HG03565 (cell line): ENCODE measurements at regions not wholly inside any gene's neighbourhood (a gene's known extent, or its start where the extent isn't known, plus 50 kb on each side); places are given as distances from the start of the nearest gene placed in this dataset.

ENCODE experiments used
- ATAC-seq: cut with Tn5 transposase; IDR thresholded peaks from one replicate; pipeline ENCODE4 v1.9.1; 2021; ENCODE audit warnings: mild to moderate bottlenecking, moderate library complexity; ENCODE audit not compliant: unreplicated experiment

GRCh38 chr3:111339017-111339416 is 203.0 kb upstream of the CD96 start:
- no peak for ATAC-seq

GRCh38 chr3:111351334-111351733 is 190.7 kb upstream of the CD96 start:
- no peak for ATAC-seq

- ATAC-seq = no peak
These were observed 189.4 kb upstream of the CD96 start for GRCh38 chr3:111352585-111352984.

GRCh38 chr3:111359261-111360030 is 182.6 kb upstream of the CD96 start:
- ATAC-seq = no peak

GRCh38 chr3:111362381-111363009 is 179.5 kb upstream of the CD96 start:
- no peak for ATAC-seq

GRCh38 chr3:111366515-111366914 is 175.5 kb upstream of the CD96 start:
- ATAC-seq = no peak

- ATAC-seq = no peak
These were observed 173.9 kb upstream of the CD96 start for GRCh38 chr3:111368056-111368455.

- no peak for ATAC-seq
These were observed 172.0 kb upstream of the CD96 start for GRCh38 chr3:111369958-111370357.

- no peak for ATAC-seq
These were observed 168.8 kb upstream of the CD96 start for GRCh38 chr3:111373239-111373638.

- no peak for ATAC-seq
These were observed 168.1 kb upstream of the CD96 start for GRCh38 chr3:111373861-111374260.

GRCh38 chr3:111385971-111386495 is 156.0 kb upstream of the CD96 start:
- no peak for ATAC-seq

- ATAC-seq = no peak
These were observed 149.1 kb upstream of the CD96 start for GRCh38 chr3:111392894-111393398.

- no peak for ATAC-seq
These were observed 129.3 kb upstream of the CD96 start for GRCh38 chr3:111412656-111413055.

GRCh38 chr3:111414531-111414930 is 127.5 kb upstream of the CD96 start:
- ATAC-seq = no peak

GRCh38 chr3:111415018-111415417 is 127.0 kb upstream of the CD96 start:
- ATAC-seq = no peak

GRCh38 chr3:111418391-111418790 is 123.6 kb upstream of the CD96 start:
- no peak for ATAC-seq

- no peak for ATAC-seq
These were observed 113.7 kb upstream of the CD96 start for GRCh38 chr3:111428301-111428700.

- ATAC-seq = no peak
These were observed 106.9 kb upstream of the CD96 start for GRCh38 chr3:111434941-111435622.

- no peak for ATAC-seq
These were observed 103.7 kb upstream of the CD96 start for GRCh38 chr3:111438283-111438682.

- no peak for ATAC-seq
These were observed 87.4 kb upstream of the CD96 start for GRCh38 chr3:111454551-111454950.

- ATAC-seq = no peak
These were observed 76.8 kb upstream of the CD96 start for GRCh38 chr3:111465081-111465670.
